ENCODE measurements at regions not wholly inside any gene's neighbourhood (a gene's known extent, or its start where the extent isn't known, plus 50 kb on each side); places are given as distances from the start of the nearest gene placed in this dataset.
A peak's percentile ranks its signal among the peaks of the same experiment; 100 is the strongest.
"Not testable (repeated sequence)": the region's sequence is repeated elsewhere in the genome, so short reads cannot be mapped to it uniquely, and the experiment has no call there.

GRCh38 chr3:69688400-69688799, 50.9 kb upstream of the MITF start:
- no peak for DNase-seq

GRCh38 chr3:69687641-69688040, 51.6 kb upstream of the MITF start:
- no peak for DNase-seq

- no peak for DNase-seq
Observed at GRCh38 chr3:69686056-69686455, 53.2 kb upstream of the MITF start.

- DNase-seq, result no peak
Observed at GRCh38 chr3:69684309-69684961, 54.8 kb upstream of the MITF start.

- DNase-seq, result no peak
Observed at GRCh38 chr3:69683082-69683806, 56.0 kb upstream of the MITF start.

GRCh38 chr3:69677456-69677855, 61.8 kb upstream of the MITF start:
- not testable (repeated sequence) for DNase-seq

GRCh38 chr3:69675786-69676530, 63.3 kb upstream of the MITF start:
- no peak for DNase-seq

GRCh38 chr3:69674752-69675151, 64.5 kb upstream of the MITF start:
- no peak for DNase-seq

GRCh38 chr3:69671082-69671952, 67.9 kb upstream of the MITF start:
- no peak for DNase-seq

- DNase-seq, result no peak
Observed at GRCh38 chr3:69669070-69669469, 70.2 kb upstream of the MITF start.

GRCh38 chr3:69665026-69665737, 74.1 kb upstream of the MITF start:
- peak; percentile 38 for DNase-seq

GRCh38 chr3:69660631-69661030, 78.6 kb upstream of the MITF start:
- no peak for DNase-seq

- peak; percentile 39 for DNase-seq
Observed at GRCh38 chr3:69659180-69659910, 79.9 kb upstream of the MITF start.

- no peak for DNase-seq
Observed at GRCh38 chr3:69658514-69659140, 80.6 kb upstream of the MITF start.

GRCh38 chr3:69657030-69657429, 82.2 kb upstream of the MITF start:
- DNase-seq, result not testable (repeated sequence)

- no peak for DNase-seq
Observed at GRCh38 chr3:69651765-69652164, 87.5 kb upstream of the MITF start.

- no peak for DNase-seq
Observed at GRCh38 chr3:69650066-69650419, 89.2 kb upstream of the MITF start.

- DNase-seq, result no peak
Observed at GRCh38 chr3:69649120-69650065, 89.9 kb upstream of the MITF start.

- DNase-seq, result no peak
Observed at GRCh38 chr3:69648126-69648525, 91.1 kb upstream of the MITF start.
